GM08714 (cell line): ENCODE measurements at regions not wholly inside any gene's neighbourhood (a gene's known extent, or its start where the extent isn't known, plus 50 kb on each side); places are given as distances from the start of the nearest gene placed in this dataset.

Source experiments
- H3K4me3 ChIP-seq: fragments of 200-500 bp; sonication (Bioruptor generic); 2 replicates; pipeline ENCODE4 v1.5.1; 2014; ENCODE audit warnings: mild to moderate bottlenecking, low read length, inconsistent platforms
- ZNF274 ChIP-seq: IDR thresholded peaks from 2 replicates; pipeline ENCODE4 v1.6.1; 2012; ENCODE audit warnings: mild to moderate bottlenecking, low read depth, low read length

DNA sequence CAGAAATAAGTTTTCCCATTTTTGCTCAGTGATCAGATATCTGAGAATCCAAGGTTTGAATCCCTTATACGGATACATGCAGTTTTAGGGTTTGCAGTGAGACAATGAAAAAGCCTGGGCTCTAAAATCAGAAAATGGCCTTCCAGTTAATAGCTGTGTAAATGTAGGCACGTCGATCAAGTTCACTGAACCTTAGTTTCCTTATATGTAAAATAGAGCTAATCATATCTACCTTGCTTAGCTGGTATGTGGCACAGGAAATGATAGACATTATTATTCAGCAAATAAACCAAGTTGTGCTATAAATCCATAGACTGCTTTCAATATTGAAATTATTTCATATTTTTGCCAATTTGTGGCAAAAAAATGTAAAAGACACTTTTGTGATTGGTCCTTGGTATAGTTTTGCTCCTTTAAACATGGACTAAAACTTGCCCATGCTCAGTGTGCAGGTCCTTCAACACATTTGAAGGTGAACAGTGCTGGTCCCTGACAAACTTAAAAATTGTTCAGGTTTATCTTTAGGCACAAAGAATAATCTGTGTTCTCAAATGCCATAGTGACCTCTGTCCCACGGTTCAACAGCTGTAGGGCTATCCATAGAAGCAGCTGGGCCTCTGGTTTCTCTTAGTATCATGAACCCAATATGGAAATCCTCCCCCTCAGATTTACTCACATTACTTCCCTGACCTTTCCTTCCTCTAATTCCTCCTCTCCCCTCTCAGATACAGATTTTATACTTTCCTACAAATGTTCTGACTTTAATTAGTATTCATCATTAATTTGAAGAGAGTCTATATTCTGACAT lies 51.0 kb downstream of the CCDC54 start:
- no peak for TF ChIP-seq ZNF274
- H3K4me3 ChIP-seq, result no peak overlapping the region

DNA sequence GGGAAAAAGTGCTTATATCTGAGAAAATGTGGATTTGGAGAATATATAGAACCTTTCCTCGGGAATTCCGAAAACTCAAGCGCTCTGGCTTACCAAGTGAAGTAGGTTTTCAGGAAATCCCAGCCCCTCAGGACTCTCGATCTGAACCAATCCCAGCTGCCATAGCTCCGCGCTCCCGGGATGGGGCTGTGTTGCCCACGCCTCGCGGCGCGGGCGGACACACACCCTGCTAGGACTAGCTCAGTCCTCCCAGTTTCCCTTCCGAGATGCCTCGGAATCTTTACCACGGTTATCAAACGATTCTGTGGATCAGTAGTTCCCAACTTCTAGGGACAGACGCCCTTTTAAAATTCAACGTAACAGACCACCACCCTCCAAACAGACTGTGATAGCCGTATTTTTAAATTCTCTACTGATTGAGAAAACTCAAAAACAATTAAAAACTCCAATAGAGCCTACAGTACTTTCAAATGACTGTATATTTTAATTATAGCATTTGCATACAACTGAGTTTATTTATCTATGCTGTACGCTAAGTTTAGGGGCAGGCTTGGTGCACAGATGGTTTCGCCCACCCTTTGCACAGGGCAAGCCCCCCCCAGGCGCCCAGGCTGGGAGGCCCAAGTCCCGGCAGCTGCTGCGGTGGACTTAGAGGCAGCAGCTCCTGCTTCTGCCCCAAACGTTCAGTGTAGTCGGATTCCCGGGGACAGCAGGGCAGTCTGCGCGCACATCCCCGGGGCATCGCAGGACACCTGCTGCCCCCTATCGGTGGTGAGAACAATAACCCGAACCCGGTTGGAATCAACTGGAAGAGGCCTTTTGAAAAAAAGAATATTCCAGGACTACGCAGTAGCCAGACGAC lies 52.3 kb downstream of the CCDC54 start:
- no peak overlapping the region; the same call in 1 of the 2 replicates for H3K4me3 ChIP-seq
- no peak for TF ChIP-seq ZNF274

DNA sequence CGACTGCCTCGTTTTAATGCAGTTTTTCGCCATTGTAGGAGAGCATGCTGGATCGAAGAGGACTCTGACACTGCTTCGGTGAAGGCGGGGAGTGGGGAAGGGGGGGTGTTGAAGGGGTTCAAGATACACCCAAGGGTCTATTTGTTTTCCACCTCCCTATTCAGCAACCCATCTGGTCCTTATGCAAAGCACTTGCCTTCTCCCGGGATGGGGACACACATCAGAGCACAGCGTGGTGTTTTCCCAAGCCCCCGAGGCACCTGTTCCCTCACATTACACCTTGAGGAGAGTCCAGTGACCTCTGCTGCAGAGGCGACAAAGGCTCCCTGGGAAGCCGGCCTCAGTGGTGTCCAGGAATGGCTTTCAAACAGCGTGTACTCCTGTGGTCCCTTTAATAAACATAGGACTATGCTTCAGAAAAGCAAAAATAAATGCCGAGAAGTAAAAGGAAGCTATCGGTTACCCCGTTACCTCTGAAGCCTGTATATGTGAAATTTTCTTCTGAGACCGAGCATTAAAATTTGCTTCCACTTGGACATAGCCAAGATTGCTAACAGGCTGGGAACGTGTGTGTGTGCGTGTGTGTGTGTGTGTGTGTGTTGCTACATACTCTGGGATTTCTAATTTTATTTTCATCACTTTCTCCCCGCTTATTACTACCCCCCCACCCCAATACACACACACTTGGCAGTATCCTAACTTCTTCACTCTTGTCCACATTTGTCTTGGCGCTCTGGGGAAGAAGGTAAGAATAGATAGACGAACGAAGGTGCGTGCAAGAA lies 53.2 kb downstream of the CCDC54 start:
- H3K4me3 ChIP-seq, result peak overlapping the region; percentile 84; the same call in 1 of the 2 replicates
- TF ChIP-seq ZNF274, result no peak

DNA sequence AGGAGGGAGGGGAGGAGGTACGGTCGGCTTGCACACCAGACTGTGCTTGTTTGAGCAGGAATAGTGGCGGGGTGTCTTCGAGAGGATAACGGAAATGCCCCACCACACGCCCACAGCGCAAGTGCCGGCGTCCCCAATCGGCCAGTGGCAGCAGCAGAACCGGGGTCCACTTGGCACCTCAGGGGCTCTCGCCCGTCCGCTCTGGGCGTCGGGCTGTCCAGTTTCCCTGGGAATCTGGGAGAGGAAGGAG lies 53.7 kb downstream of the CCDC54 start:
- TF ChIP-seq ZNF274, result no peak
- H3K4me3 ChIP-seq, result peak overlapping the region; percentile 84; the same call in 1 of the 2 replicates

DNA sequence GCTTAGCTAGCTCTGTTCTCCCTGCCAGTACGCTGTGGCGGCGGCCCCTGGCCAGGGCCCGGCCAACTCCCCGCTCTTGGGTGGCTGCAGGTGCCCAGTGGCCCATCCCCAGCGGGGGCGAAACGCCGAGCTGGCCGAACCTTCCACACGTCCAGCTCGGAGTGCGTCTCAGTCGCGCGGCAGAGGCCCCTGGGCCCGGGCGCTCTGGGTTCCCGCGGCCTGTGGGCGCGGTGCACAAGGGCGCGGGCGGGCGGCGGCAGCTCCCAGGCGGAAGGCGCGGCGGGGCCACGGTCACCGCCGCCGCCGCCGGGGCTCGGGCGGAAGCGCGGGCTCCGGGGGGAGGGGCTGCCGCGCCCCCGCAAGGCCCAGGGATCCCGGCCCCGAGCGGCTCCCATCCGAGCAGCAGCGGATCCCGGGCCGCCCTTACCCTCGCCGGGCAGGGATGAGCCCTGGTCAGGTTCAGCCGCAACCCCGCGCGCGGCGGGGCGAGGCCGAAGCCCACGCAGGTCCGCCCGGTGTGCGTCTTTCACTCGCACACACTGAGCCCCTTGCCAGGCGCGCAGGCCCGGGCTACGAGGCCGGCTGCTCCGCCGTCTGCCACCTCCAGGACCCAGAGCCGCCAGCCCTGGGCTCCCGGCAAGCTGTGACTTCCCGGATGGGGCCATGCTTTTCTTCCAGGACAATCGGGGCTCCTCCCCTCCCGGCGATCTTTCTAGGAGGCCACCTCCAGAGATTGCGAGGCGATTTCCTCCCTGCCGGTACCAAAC lies 54.2 kb downstream of the CCDC54 start:
- H3K4me3 ChIP-seq, result peak overlapping the region; percentile 84; the same call in 1 of the 2 replicates
- no peak for TF ChIP-seq ZNF274

DNA sequence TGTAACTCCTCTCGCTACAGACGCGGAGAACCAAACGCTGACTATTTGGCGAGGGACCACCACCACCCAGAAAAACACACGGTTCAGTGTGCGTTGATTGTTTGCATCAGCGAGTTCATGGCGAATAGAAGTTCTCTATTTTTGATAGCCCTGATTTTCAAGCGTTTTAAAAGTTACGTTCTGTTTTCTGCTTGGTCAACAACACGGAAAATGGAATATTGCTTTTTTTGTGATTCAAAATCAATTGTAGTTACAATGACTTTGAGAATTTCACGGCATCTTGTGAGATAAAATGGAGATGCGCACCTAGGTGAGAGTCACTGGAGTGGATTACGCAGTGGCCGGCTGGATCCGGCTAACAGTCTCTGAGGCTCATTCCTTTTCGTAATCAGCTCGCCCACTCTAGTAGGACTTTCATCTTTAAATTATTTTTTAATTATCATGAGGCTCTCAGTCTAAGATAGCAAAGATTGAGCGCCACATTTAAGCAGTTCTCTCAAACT lies 54.8 kb downstream of the CCDC54 start:
- TF ChIP-seq ZNF274, result no peak
- H3K4me3 ChIP-seq, result peak overlapping the region; percentile 84; the same call in 1 of the 2 replicates

DNA sequence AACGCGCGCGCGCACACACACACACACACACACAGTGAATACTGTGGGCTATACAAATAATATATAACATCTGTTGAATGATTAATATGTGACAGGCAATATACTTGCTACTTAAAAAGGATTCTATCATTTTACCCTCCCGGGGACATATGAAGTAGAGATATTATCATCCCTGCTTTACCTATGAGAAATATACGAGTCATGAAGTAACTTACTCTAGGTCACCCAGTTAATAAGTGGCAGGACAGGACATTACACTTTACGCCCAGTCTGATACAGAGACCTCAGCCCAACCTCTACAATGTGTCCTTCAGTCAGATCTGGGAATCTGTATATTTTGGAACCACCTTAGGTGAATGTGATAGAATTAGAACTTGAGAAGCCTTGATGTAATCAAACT lies 55.4 kb downstream of the CCDC54 start:
- no peak overlapping the region for H3K4me3 ChIP-seq
- TF ChIP-seq ZNF274, result no peak

DNA sequence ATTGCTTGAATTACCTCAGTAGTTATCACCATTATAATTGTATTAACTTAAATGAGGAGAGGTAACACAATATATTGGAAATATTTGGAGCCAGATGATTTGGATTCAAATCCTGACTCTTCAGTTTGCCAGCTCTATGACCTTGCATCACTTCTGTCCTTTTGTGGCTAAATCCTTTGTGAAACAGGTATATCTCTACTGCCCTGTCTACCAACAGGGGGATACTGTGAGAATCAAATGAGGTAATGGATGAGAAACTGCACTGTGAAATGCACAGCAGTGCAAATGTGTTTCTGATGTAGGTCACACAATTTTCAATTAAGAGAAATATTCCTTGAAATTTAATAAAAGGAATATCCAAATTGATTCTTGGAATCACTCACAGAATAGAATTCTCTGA lies 58.8 kb downstream of the CCDC54 start:
- TF ChIP-seq ZNF274, result no peak

DNA sequence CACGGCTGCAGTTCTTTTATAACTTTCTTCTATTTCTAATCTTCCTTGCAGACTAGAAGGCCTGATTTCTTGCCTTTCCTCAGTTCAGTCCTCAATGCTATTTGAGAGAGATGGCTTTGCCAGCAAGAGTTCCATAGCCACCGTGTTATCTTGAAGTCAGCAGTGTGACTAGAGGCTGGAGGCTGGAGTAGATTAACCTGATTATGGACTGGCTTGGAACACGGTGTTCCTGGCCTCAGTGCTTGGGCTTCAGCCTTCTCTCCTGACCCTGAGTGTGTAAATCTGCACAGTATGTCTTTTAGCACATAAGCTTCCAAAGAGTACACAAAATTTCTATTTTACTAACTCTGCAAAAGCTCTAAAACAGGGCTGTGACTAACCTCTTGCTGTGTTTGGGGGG lies 61.4 kb downstream of the CCDC54 start:
- H3K4me3 ChIP-seq, result no peak overlapping the region
- no peak for TF ChIP-seq ZNF274

More for the DNA sequence above, 58.8 kb downstream of the CCDC54 start:
- H3K4me3 ChIP-seq, result no peak overlapping the region

DNA sequence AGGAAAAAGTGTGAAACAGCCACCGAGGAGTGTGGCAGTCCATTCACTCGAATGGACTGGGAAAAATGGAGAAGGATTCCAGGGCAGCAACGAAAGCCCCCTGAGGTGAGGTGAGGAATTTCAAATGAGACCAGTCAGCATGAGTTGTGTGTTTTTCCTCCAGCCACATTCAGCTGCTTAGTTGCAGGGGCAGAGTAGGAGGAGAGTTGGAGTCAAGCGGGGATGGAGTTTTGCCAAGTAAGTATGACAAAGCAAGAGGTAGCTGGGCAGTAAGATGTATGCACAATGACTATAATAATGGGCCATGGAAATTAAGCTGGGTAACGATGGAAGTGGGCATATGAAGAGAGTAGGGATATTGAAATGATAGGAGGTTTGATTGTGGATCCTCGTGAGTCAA lies 64.4 kb downstream of the CCDC54 start:
- H3K4me3 ChIP-seq, result no peak overlapping the region
- TF ChIP-seq ZNF274, result no peak

DNA sequence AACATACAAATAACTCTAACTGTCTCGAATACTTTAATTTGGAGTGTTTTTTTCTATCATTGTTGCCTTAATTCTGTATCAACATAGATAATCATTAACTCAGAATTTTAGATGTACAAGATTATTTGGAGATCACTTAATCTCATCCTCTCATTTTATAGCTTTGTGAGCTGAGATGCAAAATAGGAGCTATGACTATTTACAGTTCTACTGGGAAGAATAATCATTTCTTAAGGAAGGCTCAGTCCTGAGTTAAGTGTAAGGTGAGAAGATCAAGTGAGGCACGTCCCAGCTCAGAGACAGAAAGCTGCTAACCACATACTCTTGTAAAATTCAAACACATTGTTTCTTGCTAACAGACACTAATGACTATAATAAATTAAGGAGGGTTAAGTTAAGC lies 66.2 kb downstream of the CCDC54 start:
- H3K4me3 ChIP-seq, result no peak overlapping the region
- TF ChIP-seq ZNF274, result no peak

DNA sequence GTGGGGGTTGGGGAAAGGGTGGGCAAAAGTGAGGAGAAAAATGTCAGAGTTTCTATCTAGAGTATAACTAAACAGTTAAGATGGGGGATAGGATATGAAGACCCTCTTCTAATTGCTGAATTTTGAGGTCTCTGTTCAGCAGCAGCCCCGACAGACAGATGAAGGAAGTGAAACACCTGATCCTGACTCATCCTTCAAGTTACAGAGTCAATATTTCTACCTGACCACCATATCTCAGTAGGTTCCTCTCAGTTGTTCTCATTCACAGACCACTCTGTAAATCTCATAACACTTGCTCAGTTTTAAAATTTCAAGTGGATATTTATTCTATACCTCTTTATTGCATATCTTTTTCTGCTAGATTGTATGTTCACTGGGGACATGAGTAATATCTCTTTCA lies 69.5 kb downstream of the CCDC54 start:
- no peak for TF ChIP-seq ZNF274
- H3K4me3 ChIP-seq, result no peak overlapping the region

DNA sequence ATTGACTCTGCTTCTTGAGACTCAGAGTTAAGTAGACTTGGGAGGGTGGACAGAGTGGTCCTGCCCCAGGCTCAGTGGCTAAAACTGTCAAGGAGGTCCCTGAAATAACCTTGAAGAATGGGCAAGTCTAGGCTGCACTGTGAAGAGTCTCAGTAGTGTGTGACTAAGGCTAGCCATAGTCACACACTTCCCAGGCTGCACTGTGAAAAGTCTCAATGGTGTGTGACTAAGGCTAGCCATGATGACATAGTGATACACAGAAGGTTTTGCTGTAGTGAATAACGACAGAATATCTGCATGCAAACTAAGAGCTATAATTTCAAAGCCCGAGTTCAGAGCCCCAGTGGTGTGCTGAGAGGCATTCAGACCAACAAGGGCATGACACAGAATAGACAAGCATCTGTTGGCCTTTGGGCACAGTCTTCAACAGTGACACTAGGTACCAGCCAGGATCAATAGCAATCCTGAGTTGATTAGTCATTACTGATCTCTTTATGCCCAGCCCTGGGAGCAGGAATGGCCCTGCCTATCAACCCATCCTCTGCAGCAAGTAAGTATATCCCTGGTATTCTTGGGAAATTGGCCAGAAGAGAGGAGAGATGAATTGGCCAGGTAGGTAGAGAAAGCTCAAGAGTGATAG lies 72.4 kb upstream of the BBX start:
- no peak overlapping the region for H3K4me3 ChIP-seq
- TF ChIP-seq ZNF274, result no peak
